GM23338 (cell line): ENCODE measurements at regions not wholly inside any gene's neighbourhood (a gene's known extent, or its start where the extent isn't known, plus 50 kb on each side); places are given as distances from the start of the nearest gene placed in this dataset.

Experiments
- ATAC-seq: fragments of 200-7000 bp; cut with Tn5 transposase; 3 replicates; pipeline ENCODE4 v1.9.1; 2020
- DNase-seq: peaks from one replicate; pipeline ENCODE4 v3.0.0-alpha.2; 2015; ENCODE audit warnings: low spot score
- H2AFZ ChIP-seq: fragments of 200-600 bp; sonication (generic); 2 replicates; pipeline ENCODE4 v1.8.0; 2016; ENCODE audit warnings: antibody characterized with exemption, mild to moderate bottlenecking, moderate library complexity
- H3F3A ChIP-seq: fragments of 200-600 bp; sonication (generic); replicated peaks from 2 replicates; pipeline ENCODE4 v1.8.0; 2017; ENCODE audit warnings: antibody characterized with exemption, mixed run types, low read depth
- H3K27ac ChIP-seq: fragments of 200-600 bp; sonication (generic); 2 replicates; pipeline ENCODE4 v1.6.1; 2016; ENCODE audit warnings: low read depth
- H3K27me3 ChIP-seq: fragments of 200-600 bp; sonication (generic); 2 replicates; pipeline ENCODE4 v1.8.0; 2016; ENCODE audit warnings: mild to moderate bottlenecking, mixed run types, moderate library complexity; ENCODE audit not compliant: insufficient read depth
- H3K36me3 ChIP-seq: fragments of 200-600 bp; sonication (generic); 2 replicates; pipeline ENCODE4 v1.8.0; 2016; ENCODE audit warnings: mild to moderate bottlenecking; ENCODE audit not compliant: insufficient read depth
- H3K4me1 ChIP-seq: fragments of 200-600 bp; sonication (generic); 2 replicates; pipeline ENCODE4 v1.8.0; 2016; ENCODE audit warnings: mild to moderate bottlenecking, moderate library complexity; ENCODE audit not compliant: insufficient read depth
- H3K4me2 ChIP-seq: fragments of 200-600 bp; sonication (generic); 2 replicates; pipeline ENCODE4 v1.7.1; 2017; ENCODE audit warnings: mixed run types
- H3K4me3 ChIP-seq: fragments of 200-600 bp; sonication (generic); 2 replicates; pipeline ENCODE4 v1.6.1; 2016; ENCODE audit warnings: mixed run types
- H3K79me2 ChIP-seq: fragments of 200-600 bp; sonication (generic); replicated peaks from 2 replicates; pipeline ENCODE4 v1.8.0; 2017; ENCODE audit warnings: mild to moderate bottlenecking; ENCODE audit not compliant: insufficient read depth
- H3K9me2 ChIP-seq: fragments of 200-600 bp; sonication (generic); 2 replicates; pipeline ENCODE4 v1.8.0; 2017; ENCODE audit not compliant: insufficient read depth
- H4K20me1 ChIP-seq: fragments of 200-600 bp; sonication (generic); replicated peaks from 2 replicates; pipeline ENCODE4 v1.8.0; 2017; ENCODE audit warnings: mild to moderate bottlenecking; ENCODE audit not compliant: insufficient read depth
- H3K27ac Mint-ChIP-seq: 2 replicates; pipeline ENCODE4 v1.8.0; 2020; ENCODE audit warnings: inconsistent platforms, mild to moderate bottlenecking, moderate library complexity, mixed read lengths
- H3K27me3 Mint-ChIP-seq: 3 replicates; pipeline ENCODE4 v1.8.0; 2022; ENCODE audit warnings: low read depth, mild to moderate bottlenecking, moderate library complexity, mixed read lengths, inconsistent platforms; ENCODE audit not compliant: insufficient read depth, poor library complexity
- H3K36me3 Mint-ChIP-seq: 3 replicates; pipeline ENCODE4 v1.8.0; 2021; ENCODE audit warnings: low read depth, mild to moderate bottlenecking, inconsistent platforms, moderate library complexity, mixed read lengths
- H3K4me1 Mint-ChIP-seq: 3 replicates; pipeline ENCODE4 v1.8.0; 2020; ENCODE audit warnings: mild to moderate bottlenecking, inconsistent platforms, mixed read lengths
- H3K4me3 Mint-ChIP-seq: 3 replicates; pipeline ENCODE4 v1.8.0; 2021; ENCODE audit warnings: moderate library complexity, mild to moderate bottlenecking, inconsistent platforms, mixed read lengths
- H3K9me3 Mint-ChIP-seq: 3 replicates; pipeline ENCODE4 v1.8.0; 2020; ENCODE audit warnings: moderate library complexity, mild to moderate bottlenecking, inconsistent platforms, mixed read lengths
- CREB1 ChIP-seq: fragments of 250-450 bp; sonication (Bioruptor Pico); IDR thresholded peaks from 2 replicates; pipeline ENCODE4 v1.5.0; 2020; ENCODE audit warnings: low read depth, mild to moderate bottlenecking, moderate library complexity
- ETS1 ChIP-seq: IDR thresholded peaks from 2 replicates; pipeline ENCODE4 v1.6.1; 2016; ENCODE audit warnings: antibody characterized with exemption
- EZH2 ChIP-seq: fragments of 200-600 bp; sonication (generic); IDR thresholded peaks from one replicate; pipeline ENCODE4 v1.8.0; 2017; ENCODE audit warnings: antibody characterized with exemption, mild to moderate bottlenecking, low read depth; ENCODE audit not compliant: unreplicated experiment
- NANOG ChIP-seq: IDR thresholded peaks from 2 replicates; pipeline ENCODE4 v1.6.1; 2016; ENCODE audit warnings: antibody characterized with exemption, borderline replicate concordance
- REST ChIP-seq: IDR thresholded peaks from one replicate; pipeline ENCODE4 v1.6.1; 2018; ENCODE audit warnings: antibody characterized with exemption; ENCODE audit not compliant: unreplicated experiment
- STAT1 ChIP-seq: IDR thresholded peaks from one replicate; pipeline ENCODE4 v1.6.1; 2016; ENCODE audit warnings: antibody characterized with exemption; ENCODE audit not compliant: unreplicated experiment
- ZNF114 ChIP-seq: fragments of 250-450 bp; sonication (Bioruptor Pico); IDR thresholded peaks from 2 replicates; pipeline ENCODE4 v1.5.0; 2020; ENCODE audit warnings: mild to moderate bottlenecking, moderate library complexity
- ZNF331 ChIP-seq: fragments of 250-450 bp; sonication (Bioruptor Pico); IDR thresholded peaks from 2 replicates; pipeline ENCODE4 v1.5.0; 2020; ENCODE audit warnings: low read depth, mild to moderate bottlenecking, moderate library complexity
- ZNF462 ChIP-seq: fragments of 250-450 bp; sonication (Bioruptor Pico); IDR thresholded peaks from 2 replicates; pipeline ENCODE4 v1.5.0; 2020; ENCODE audit warnings: mild to moderate bottlenecking, moderate library complexity

DNA sequence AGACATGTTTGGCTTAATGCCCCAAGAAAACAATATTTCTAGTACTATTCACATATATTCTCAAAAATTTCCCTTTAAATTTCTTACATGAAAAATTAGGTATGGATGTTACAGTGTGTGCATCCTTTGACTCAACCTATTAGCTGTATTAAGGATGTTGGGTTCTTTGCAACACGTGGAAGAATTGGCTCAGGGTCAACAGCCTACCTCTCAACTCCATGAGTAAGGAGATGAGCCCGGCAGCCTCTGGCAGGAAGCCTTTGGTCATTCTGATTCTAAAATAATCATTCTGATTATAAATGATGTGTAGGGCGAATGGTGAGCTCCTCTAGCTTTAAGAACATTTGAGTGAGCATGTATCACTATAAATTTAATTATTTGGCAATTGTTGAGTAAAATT lies 148.0 kb upstream of the WDFY3 start:
- Histone ChIP-seq H3K4me2 (no peak overlapping the region), H3K27ac (no peak overlapping the region), H3K27me3 (no peaks in the 10 kb centered on the region), H3K4me3 (no peak overlapping the region), H3K4me1 (no peaks in the 10 kb centered on the region), H4K20me1 (no peaks in the 10 kb centered on the region), H3K36me3 (no peaks in the 10 kb centered on the region), H3K9me2 (peaks cover 26% of the 10 kb centered on the region; the same call in 1 of the 2 replicates), H3F3A (no peaks in the 10 kb centered on the region), H2AFZ (no peak overlapping the region), H3K79me2 (no peaks in the 10 kb centered on the region)
- Mint-ChIP-seq H3K4me1 (peaks cover 2% of the 10 kb centered on the region; the same call in 1 of the 3 replicates), H3K36me3 (no peaks in the 10 kb centered on the region), H3K4me3 (no peak overlapping the region), H3K27me3 (no peaks in the 10 kb centered on the region), H3K9me3 (peaks cover 3% of the 10 kb centered on the region; the same call in 1 of the 3 replicates), H3K27ac (no peak overlapping the region)
- ATAC-seq (no peak), DNase-seq (no peak)
- TF ChIP-seq ZNF462 (CRISPR knock-in tag) = no peak
- no peak for TF ChIP-seq ZNF114 (CRISPR knock-in tag)
- TF ChIP-seq EZH2 = no peak
- TF ChIP-seq NANOG = no peak
- no peak for TF ChIP-seq ETS1
- no peak for TF ChIP-seq CREB1
- no peak for TF ChIP-seq STAT1
- TF ChIP-seq REST = no peak
- TF ChIP-seq ZNF331 = no peak
